GM12864 (cell line): ENCODE measurements at regions not wholly inside any gene's neighbourhood (a gene's known extent, or its start where the extent isn't known, plus 50 kb on each side); places are given as distances from the start of the nearest gene placed in this dataset.

Source experiments
- DNase-seq: peaks from one replicate; pipeline ENCODE4 v3.0.0-alpha.2; 2011; ENCODE audit warnings: low read depth
- H3K4me3 ChIP-seq: 2 replicates; pipeline ENCODE4 v1.5.1; 2011; ENCODE audit warnings: mild to moderate bottlenecking, low read depth, low read length, control low read depth
- TF ChIP-seq, protein P1 (sequence below): IDR thresholded peaks from 2 replicates; pipeline ENCODE4 v1.5.1; 2011; ENCODE audit warnings: low read depth, mild to moderate bottlenecking, moderate library complexity, low read length, control low read depth, inconsistent platforms; ENCODE audit errors: missing control alignments

DNA sequence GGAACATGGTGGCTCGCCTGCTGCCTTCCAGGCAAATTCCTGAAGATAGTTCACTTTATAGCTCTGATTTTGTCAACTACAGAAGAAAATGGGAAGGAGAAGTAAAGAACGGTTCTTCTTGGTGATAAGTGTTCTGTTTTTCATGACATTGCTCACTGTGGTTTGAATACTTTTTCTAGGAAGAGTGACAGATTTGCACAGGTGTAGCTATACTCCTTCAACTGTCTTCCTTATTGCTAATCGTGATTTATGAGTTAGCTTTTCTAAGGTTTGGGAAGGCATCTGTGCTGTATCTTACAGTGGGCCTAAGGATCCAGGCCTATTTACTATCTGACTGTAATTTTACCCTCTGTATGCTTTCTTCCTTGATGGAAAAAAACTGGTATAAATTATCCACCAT is 405.6 kb downstream of the NDFIP2 start:
- no peak overlapping the region for H3K4me3 ChIP-seq
- DNase-seq, result no peak
- TF ChIP-seq, protein P1, sequence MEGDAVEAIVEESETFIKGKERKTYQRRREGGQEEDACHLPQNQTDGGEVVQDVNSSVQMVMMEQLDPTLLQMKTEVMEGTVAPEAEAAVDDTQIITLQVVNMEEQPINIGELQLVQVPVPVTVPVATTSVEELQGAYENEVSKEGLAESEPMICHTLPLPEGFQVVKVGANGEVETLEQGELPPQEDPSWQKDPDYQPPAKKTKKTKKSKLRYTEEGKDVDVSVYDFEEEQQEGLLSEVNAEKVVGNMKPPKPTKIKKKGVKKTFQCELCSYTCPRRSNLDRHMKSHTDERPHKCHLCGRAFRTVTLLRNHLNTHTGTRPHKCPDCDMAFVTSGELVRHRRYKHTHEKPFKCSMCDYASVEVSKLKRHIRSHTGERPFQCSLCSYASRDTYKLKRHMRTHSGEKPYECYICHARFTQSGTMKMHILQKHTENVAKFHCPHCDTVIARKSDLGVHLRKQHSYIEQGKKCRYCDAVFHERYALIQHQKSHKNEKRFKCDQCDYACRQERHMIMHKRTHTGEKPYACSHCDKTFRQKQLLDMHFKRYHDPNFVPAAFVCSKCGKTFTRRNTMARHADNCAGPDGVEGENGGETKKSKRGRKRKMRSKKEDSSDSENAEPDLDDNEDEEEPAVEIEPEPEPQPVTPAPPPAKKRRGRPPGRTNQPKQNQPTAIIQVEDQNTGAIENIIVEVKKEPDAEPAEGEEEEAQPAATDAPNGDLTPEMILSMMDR, result no peak

- no peak overlapping the region for H3K4me3 ChIP-seq
- TF ChIP-seq, protein P1, result no peak
- DNase-seq, result no peak
Measured at GRCh38 chr13:79884890-79885289, 403.9 kb downstream of the NDFIP2 start.

DNA sequence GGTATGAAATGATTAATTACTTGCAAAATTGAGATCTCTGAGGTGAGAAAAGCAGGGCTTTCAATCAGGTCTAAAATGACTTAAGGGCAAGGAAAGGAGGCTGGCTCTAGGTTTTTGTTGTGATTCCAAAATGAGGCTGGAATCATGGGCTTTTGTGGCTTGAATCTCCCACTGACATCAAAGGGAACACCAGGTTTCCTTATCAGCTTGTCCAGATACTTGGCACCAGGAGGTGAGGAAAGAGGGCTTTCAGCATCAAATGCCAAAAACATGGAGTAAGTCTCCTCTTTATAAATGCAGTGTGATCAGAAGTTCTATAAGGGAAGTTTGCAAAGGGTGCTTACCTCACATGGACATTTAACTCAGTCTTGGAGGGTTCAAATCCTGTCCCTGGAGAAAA is 402.3 kb downstream of the NDFIP2 start:
- H3K4me3 ChIP-seq, result no peak overlapping the region
- DNase-seq, result no peak
- TF ChIP-seq, protein P1, result no peak

DNA sequence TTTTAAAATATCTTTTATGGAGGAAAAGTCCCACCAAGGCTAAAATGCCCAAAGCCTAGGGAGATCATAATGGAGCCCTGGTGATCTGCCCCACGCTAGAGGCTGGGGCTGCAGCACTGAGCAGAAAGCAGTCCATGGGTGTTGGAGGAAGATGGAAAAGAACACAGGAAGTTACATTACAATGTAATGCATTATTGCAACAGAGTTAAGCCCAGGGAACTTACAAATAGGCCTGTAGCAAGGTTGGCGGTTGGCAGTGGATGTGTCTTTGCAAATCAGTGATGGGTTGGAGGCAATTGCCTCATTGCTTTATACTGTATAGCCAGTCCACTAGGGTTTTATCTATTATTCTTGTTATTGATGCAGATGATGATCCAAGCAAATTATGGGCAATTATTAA is 399.9 kb downstream of the NDFIP2 start:
- TF ChIP-seq, protein P1, result no peak
- H3K4me3 ChIP-seq, result no peak overlapping the region
- DNase-seq, result no peak

DNA sequence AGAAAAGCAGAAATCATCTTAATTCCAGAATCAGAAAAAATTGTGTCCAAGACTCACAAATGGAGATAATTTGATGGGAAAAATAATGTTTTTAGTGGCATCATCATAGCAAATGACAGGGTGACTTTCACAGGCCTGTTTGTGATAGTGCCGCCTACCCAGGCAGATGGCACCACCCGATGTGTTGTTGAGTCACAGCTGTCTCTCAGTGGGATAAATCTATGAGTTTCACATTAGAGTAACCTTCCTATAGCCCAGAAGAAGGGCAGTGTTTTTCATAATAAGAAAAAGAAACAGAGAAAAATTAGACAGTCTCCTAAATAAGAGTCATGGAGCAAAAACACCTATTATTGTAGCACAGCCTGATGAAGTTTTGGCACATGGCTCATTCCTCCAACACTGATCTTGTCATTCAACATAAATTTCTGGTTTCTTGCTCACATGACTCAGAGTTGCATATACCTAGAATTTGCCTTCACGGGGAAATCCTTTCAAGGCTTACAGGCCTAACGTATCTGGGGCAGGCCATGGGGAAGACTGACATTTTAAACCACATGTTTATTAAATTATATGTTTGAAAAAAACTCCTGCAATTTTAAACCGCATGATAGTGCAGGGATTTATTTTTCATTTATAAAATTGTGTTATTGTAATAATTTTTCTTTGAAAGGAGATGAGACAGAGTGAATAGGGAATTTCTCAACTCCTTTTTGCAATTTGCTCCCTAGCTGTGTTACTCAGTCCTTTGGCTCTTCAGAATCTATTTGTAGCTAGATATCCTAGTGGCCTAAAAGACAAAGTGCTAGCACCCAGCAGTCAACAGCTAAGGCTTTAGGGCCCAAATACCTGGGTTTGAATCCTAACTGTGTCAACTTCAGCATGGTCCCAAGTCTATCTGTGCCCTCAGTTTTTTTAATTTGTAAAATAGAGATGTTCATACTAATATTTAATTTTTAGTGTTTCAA is 393.7 kb downstream of the NDFIP2 start:
- DNase-seq, result no peak
- H3K4me3 ChIP-seq, result no peak overlapping the region
- TF ChIP-seq, protein P1, result no peak

DNA sequence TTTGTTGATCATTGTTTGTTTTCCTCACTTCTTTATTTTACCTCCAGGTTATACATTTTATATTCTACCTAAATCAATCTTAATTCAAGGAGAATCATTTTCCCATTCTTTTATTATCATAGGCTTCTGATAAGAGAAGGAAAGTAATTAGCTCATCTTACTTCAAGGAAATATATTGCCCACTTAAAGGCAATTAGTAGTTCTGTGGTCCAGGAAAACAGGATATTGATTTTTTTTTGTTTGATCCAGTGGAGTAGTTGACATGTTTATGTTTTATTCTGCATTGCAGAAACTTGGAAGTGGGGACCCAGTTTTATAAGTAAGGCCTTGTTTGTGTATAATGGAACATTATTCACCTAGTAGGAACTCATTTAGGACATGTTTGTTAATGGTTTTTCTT is 390.6 kb downstream of the NDFIP2 start:
- H3K4me3 ChIP-seq, result no peak overlapping the region
- DNase-seq, result no peak
- TF ChIP-seq, protein P1, result no peak

- no peak for DNase-seq
- TF ChIP-seq, protein P1, result no peak
- H3K4me3 ChIP-seq, result no peak overlapping the region
Measured at GRCh38 chr13:79870766-79871165, 389.8 kb downstream of the NDFIP2 start.
